ENCODE measurements at regions not wholly inside any gene's neighbourhood (a gene's known extent, or its start where the extent isn't known, plus 50 kb on each side); places are given as distances from the start of the nearest gene placed in this dataset.
A peak's percentile ranks its signal among the peaks of the same experiment; 100 is the strongest.

DNA sequence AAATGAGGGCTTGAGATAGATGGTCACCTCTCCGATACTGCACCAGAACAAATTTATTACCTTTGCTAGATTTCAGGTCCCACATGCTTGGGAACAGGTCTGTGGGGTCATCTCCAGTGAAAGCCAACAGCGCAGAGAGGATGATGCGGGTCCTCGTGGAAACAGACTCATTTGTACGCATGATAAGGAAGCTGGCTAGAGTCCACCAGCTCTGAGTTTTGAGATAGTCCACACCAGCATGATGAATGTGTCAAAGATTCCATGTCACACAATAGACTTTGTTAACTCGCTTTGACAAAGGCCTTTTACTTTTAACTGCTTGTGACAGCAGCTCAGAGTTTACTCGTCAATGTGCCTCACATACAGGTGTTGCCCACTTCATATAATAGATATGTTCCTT is 105.4 kb upstream of the TBCA start (continued):
- TF ChIP-seq, protein P1, sequence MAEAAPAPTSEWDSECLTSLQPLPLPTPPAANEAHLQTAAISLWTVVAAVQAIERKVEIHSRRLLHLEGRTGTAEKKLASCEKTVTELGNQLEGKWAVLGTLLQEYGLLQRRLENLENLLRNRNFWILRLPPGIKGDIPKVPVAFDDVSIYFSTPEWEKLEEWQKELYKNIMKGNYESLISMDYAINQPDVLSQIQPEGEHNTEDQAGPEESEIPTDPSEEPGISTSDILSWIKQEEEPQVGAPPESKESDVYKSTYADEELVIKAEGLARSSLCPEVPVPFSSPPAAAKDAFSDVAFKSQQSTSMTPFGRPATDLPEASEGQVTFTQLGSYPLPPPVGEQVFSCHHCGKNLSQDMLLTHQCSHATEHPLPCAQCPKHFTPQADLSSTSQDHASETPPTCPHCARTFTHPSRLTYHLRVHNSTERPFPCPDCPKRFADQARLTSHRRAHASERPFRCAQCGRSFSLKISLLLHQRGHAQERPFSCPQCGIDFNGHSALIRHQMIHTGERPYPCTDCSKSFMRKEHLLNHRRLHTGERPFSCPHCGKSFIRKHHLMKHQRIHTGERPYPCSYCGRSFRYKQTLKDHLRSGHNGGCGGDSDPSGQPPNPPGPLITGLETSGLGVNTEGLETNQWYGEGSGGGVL (CRISPR knock-in tag; IDR thresholded peaks at IDR 0.05), result no peak
- TF ChIP-seq NBN (IDR thresholded peaks at IDR 0.05; ENCODE audit: low read depth), result no peak
- TF ChIP-seq SMARCA4 (IDR thresholded peaks at IDR 0.05), result peak; percentile 85
- TF ChIP-seq MECOM (CRISPR knock-in tag; IDR thresholded peaks at IDR 0.05), result no peak
- TF ChIP-seq ATF1 (CRISPR knock-in tag; IDR thresholded peaks at IDR 0.05), result no peak
- TF ChIP-seq ATF1 (tag; IDR thresholded peaks at IDR 0.05), result peak; percentile 47
- TF ChIP-seq PHF21A (IDR thresholded peaks at IDR 0.05; ENCODE audit: borderline replicate concordance, low read depth), result no peak
- TF ChIP-seq, protein P2, sequence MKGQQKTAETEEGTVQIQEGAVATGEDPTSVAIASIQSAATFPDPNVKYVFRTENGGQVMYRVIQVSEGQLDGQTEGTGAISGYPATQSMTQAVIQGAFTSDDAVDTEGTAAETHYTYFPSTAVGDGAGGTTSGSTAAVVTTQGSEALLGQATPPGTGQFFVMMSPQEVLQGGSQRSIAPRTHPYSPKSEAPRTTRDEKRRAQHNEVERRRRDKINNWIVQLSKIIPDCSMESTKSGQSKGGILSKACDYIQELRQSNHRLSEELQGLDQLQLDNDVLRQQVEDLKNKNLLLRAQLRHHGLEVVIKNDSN (CRISPR knock-in tag; IDR thresholded peaks at IDR 0.05), result no peak
- TF ChIP-seq, protein P3, sequence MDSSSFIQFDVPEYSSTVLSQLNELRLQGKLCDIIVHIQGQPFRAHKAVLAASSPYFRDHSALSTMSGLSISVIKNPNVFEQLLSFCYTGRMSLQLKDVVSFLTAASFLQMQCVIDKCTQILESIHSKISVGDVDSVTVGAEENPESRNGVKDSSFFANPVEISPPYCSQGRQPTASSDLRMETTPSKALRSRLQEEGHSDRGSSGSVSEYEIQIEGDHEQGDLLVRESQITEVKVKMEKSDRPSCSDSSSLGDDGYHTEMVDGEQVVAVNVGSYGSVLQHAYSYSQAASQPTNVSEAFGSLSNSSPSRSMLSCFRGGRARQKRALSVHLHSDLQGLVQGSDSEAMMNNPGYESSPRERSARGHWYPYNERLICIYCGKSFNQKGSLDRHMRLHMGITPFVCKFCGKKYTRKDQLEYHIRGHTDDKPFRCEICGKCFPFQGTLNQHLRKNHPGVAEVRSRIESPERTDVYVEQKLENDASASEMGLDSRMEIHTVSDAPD (CRISPR knock-in tag; IDR thresholded peaks at IDR 0.05), result no peak
- no peak for TF ChIP-seq CREM (IDR thresholded peaks at IDR 0.05; ENCODE audit: low read depth)
- TF ChIP-seq STAG1 (CRISPR knock-in tag; IDR thresholded peaks at IDR 0.05; ENCODE audit: borderline replicate concordance), result no peak
- TF ChIP-seq, protein P4, sequence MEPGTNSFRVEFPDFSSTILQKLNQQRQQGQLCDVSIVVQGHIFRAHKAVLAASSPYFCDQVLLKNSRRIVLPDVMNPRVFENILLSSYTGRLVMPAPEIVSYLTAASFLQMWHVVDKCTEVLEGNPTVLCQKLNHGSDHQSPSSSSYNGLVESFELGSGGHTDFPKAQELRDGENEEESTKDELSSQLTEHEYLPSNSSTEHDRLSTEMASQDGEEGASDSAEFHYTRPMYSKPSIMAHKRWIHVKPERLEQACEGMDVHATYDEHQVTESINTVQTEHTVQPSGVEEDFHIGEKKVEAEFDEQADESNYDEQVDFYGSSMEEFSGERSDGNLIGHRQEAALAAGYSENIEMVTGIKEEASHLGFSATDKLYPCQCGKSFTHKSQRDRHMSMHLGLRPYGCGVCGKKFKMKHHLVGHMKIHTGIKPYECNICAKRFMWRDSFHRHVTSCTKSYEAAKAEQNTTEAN (CRISPR knock-in tag; IDR thresholded peaks at IDR 0.05), result no peak
- TF ChIP-seq FOXJ2 (tag; IDR thresholded peaks at IDR 0.05), result no peak; the same call in 1 of the 2 replicates
- TF ChIP-seq, protein P5, sequence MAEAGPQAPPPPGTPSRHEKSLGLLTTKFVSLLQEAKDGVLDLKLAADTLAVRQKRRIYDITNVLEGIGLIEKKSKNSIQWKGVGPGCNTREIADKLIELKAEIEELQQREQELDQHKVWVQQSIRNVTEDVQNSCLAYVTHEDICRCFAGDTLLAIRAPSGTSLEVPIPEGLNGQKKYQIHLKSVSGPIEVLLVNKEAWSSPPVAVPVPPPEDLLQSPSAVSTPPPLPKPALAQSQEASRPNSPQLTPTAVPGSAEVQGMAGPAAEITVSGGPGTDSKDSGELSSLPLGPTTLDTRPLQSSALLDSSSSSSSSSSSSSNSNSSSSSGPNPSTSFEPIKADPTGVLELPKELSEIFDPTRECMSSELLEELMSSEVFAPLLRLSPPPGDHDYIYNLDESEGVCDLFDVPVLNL (CRISPR knock-in tag; IDR thresholded peaks at IDR 0.05; ENCODE audit: low read depth), result no peak
- no peak for TF ChIP-seq LCOR (CRISPR knock-in tag; IDR thresholded peaks at IDR 0.05)
- no peak for TF ChIP-seq ADNP (tag; IDR thresholded peaks at IDR 0.05)
- TF ChIP-seq SNRNP70 (optimal IDR thresholded peaks at IDR 0.05; ENCODE audit: low read depth, low read length), result no peak
- TF ChIP-seq, protein P6, sequence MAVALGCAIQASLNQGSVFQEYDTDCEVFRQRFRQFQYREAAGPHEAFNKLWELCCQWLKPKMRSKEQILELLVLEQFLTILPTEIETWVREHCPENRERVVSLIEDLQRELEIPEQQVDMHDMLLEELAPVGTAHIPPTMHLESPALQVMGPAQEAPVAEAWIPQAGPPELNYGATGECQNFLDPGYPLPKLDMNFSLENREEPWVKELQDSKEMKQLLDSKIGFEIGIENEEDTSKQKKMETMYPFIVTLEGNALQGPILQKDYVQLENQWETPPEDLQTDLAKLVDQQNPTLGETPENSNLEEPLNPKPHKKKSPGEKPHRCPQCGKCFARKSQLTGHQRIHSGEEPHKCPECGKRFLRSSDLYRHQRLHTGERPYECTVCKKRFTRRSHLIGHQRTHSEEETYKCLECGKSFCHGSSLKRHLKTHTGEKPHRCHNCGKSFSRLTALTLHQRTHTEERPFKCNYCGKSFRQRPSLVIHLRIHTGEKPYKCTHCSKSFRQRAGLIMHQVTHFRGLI (CRISPR knock-in tag; IDR thresholded peaks at IDR 0.05), result 0 out of 2 replicates have a peak, but pooled peaks have one; percentile 25
